Spleen (tissue), 11 donors: ENCODE measurements at regions not wholly inside any gene's neighbourhood (a gene's known extent, or its start where the extent isn't known, plus 50 kb on each side); places are given as distances from the start of the nearest gene placed in this dataset.

Experiments used
- DNase-seq: peaks from one replicate; pipeline ENCODE4 v3.0.0-alpha.2; 2020
- H3K27ac ChIP-seq, 8 donors: fragments of 200-600 bp; sonication (generic) in 7 of 8; 1 replicate in 4 of 8; 2 replicates in 4 of 8; pipeline versions ENCODE4 v1.5.0 to v1.8.0; 2016 to 2021; ENCODE audit warnings: inconsistent platforms in 4 of 8, mild to moderate bottlenecking in 4 of 8, moderate library complexity in 1 of 8
- H3K27me3 ChIP-seq, 7 donors: fragments of 200-600 bp; sonication (generic) in 6 of 7; replicated peaks in 1 of 7; 1 replicate in 4 of 7; 2 replicates in 3 of 7; pipeline versions ENCODE4 v1.5.0 to v1.8.0; 2016 to 2021; ENCODE audit warnings: inconsistent platforms in 3 of 7, mild to moderate bottlenecking in 1 of 7
- H3K36me3 ChIP-seq, 6 donors: fragments of 200-600 bp; sonication (generic) in 5 of 6; 1 replicate in 4 of 6; 2 replicates in 2 of 6; pipeline versions ENCODE4 v1.5.0 to v1.8.0; 2016 to 2021; ENCODE audit warnings: inconsistent platforms in 2 of 6
- H3K4me1 ChIP-seq, 6 donors: fragments of 200-600 bp; sonication (generic) in 5 of 6; 1 replicate in 3 of 6; 2 replicates in 3 of 6; pipeline versions ENCODE4 v1.5.0 to v1.8.0; 2016 to 2021; ENCODE audit warnings: inconsistent platforms in 3 of 6
- H3K4me3 ChIP-seq, 8 donors: fragments of 200-600 bp; sonication (generic) in 7 of 8; 1 replicate in 4 of 8; 2 replicates in 4 of 8; pipeline versions ENCODE4 v1.5.0 to v1.8.0; 2016 to 2021; ENCODE audit warnings: inconsistent platforms in 4 of 8, mild to moderate bottlenecking in 4 of 8, moderate library complexity in 2 of 8
- H3K9me3 ChIP-seq, 8 donors: fragments of 200-600 bp; sonication (generic) in 7 of 8; 1 replicate in 4 of 8; 2 replicates in 4 of 8; pipeline versions ENCODE4 v1.5.0 to v1.8.0; 2016 to 2021; ENCODE audit warnings: inconsistent platforms in 4 of 8
- CTCF ChIP-seq, 11 experiments: fragments of 200-600 bp in 7 of 11; fragments of 450-650 bp in 4 of 11; sonication (generic) in 4 of 11; IDR thresholded peaks in 8 of 11; conservative IDR thresholded peaks in 3 of 11; 1 replicate in 7 of 11; 2 replicates in 4 of 11; pipeline versions ENCODE4 v1.4.0 to v1.8.0; 2016 to 2021; ENCODE audit warnings: antibody characterized with exemption in 11 of 11, inconsistent platforms in 4 of 11, mild to moderate bottlenecking in 1 of 11
- POLR2A ChIP-seq, 3 donors: fragments of 450-650 bp; IDR thresholded peaks; one replicate each; pipeline ENCODE4 v1.5.1; 2017; ENCODE audit warnings: antibody characterized with exemption in 3 of 3, mild to moderate bottlenecking in 1 of 3
- POLR2AphosphoS5 ChIP-seq, 3 donors: sonication (generic); formaldehyde crosslinking; IDR thresholded peaks; one replicate each; pipeline ENCODE4 v1.5.1; 2017; ENCODE audit warnings: antibody characterized with exemption in 3 of 3
- WGBS, 5 donors: extraction: QIAGEN DNeasy Blood & Tissue Kit in 3 of 5; methylation state at CpG; one replicate each; pipeline versions ENCODE4 v1.1.5 to v1.1.7; 2013 to 2018; 5-methylcytosine and 5-hydroxymethylcytosine counted together
- intact Hi-C: fragments of 100-400 bp; cut with DNase I; formaldehyde crosslinking; loops from one replicate; pipeline ENCODE4 v1.15.0; 2023; ENCODE audit warnings: low total_unique reads
- donor health status: healthy with polysubstance abuse.
- donor health status: DM: no; HTN: no; CAD: no; lungs with moderate emphysema.
- donor health status: DM: no; HTN: no; CAD: no.
- donor health status: Bipolar disorder and iron deficiency.
- donor health status: healthy.
- donor health status: DM: no; HTN: no; CAD: no.
- donor health status: DM: yes; HTN: yes; CAD: no.

- TF ChIP-seq POLR2A (IDR thresholded peaks at IDR 0.05), result no peak
- TF ChIP-seq POLR2AphosphoS5 (IDR thresholded peaks at IDR 0.05), result no peak
- no peak for TF ChIP-seq CTCF (IDR thresholded peaks at IDR 0.05 in 8 of 11, conservative IDR thresholded peaks at IDR 0.05 in 3 of 11)
- no peaks in the 10 kb centered on the region for H3K9me3 ChIP-seq
- H3K27me3 ChIP-seq, result peaks cover 0 to 15% (median 12%) of the 10 kb centered on the region in 7 donors
- no peak for DNase-seq
- H3K4me3 ChIP-seq, result peak overlapping the region in 2 of 8 donors; percentile 2 to 39
- H3K27ac ChIP-seq, result no peak overlapping the region
- peaks cover 0 to under 1% (median 0%) of the 10 kb centered on the region in 6 donors for H3K4me1 ChIP-seq
- H3K36me3 ChIP-seq, result no peaks in the 10 kb centered on the region
- WGBS, 5 donors, result 47 to 82% (median 72%) methylated on average over 24 to 53 of the region's 53 CpGs
- intact Hi-C loops, result no loop called here
Measured at GRCh38 chr7:76149847-76150691, 51.6 kb upstream of the SRRM3 start.
